ENCODE measurements at regions not wholly inside any gene's neighbourhood (a gene's known extent, or its start where the extent isn't known, plus 50 kb on each side); places are given as distances from the start of the nearest gene placed in this dataset.

- no peak for DNase-seq (ENCODE audit: low spot score)
These were observed 120.2 kb upstream of the PFN2 start for GRCh38 chr3:150090877-150091276.

GRCh38 chr3:150090006-150090405 lies 119.3 kb upstream of the PFN2 start:
- DNase-seq (ENCODE audit: low spot score) = no peak

DNA sequence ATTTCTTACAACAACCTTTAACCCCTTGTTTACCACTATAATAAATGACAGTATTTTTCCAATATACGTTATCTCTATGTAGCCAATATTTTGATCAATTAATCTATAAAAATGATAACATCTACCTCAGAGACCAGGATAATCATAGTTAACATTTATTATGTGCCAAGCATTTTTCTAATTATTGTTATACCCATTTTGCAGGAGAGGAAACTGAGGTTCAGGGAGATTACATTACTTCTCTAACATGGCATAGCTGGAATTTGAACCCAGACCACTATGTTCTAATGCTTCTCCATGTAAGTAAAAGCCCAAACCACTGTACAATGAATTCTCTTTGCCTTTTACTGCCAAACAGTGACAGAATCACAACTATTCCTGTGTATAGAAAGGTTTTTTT lies 113.4 kb upstream of the PFN2 start:
- DNase-seq (ENCODE audit: low spot score) = no peak

GRCh38 chr3:150083655-150084042 lies 113.0 kb upstream of the PFN2 start:
- DNase-seq (ENCODE audit: low spot score) = peak; percentile 46

GRCh38 chr3:150082898-150083654 lies 112.4 kb upstream of the PFN2 start:
- DNase-seq (ENCODE audit: low spot score) = no peak

DNA sequence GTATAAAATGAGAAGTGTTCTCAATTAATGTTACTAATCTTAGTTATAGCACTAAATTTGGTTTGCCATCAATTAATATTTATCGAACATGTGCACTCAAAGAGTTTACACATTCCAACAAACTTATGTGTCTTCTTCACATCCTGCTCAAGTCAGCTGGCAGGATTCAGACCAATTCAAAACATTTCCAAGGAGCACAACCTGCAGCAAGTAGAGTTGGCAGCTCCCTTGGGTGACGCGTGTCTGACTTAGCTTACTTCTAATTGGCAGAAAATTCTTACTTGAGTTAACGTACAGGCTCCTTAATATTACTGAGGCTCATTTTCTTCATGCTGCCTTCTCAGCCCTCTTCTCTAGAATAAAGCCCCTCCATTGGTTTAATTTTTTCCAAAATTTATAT lies 110.4 kb upstream of the PFN2 start:
- DNase-seq (ENCODE audit: low spot score) = no peak

- DNase-seq (ENCODE audit: low spot score) = no peak
These were observed 109.5 kb upstream of the PFN2 start for GRCh38 chr3:150080058-150080730.

GRCh38 chr3:150079029-150079739 lies 108.5 kb upstream of the PFN2 start:
- peak; percentile 92 for DNase-seq (ENCODE audit: low spot score)

DNA sequence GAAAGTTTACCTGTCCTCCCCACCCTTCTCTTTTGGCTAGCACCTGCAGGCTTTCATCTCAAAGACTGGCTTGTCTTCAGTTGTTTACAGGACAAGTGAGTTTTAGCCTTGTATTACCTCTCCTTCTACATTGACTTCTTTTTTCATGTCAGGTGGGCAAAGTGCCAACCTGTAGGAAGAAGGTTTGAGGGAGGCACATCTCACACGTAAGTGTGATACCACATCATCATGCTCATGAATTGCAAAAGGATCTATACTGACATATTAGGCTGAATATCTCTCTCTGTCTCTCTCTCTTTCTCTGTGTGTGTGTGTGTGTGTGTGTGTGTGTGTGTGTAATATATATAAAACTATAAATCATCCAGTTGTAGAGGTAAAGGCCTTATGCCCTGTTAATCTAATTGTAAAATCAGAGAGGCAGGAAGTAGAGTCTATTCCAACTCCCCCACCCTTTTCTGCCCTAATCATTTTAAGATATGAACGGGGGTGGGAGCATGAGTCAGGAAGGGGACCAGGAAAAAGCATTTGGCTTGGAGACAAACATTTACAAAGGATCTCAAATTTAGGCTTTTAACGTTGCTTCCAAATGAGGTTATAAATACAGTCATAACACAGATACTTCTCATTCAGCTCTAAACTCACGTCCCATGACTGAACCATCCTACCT lies 107.0 kb upstream of the PFN2 start:
- no peak for DNase-seq (ENCODE audit: low spot score)

GRCh38 chr3:150077107-150077506 lies 106.4 kb upstream of the PFN2 start:
- DNase-seq (ENCODE audit: low spot score) = no peak

- DNase-seq (ENCODE audit: low spot score) = no peak
These were observed 105.7 kb upstream of the PFN2 start for GRCh38 chr3:150076443-150076842.

DNA sequence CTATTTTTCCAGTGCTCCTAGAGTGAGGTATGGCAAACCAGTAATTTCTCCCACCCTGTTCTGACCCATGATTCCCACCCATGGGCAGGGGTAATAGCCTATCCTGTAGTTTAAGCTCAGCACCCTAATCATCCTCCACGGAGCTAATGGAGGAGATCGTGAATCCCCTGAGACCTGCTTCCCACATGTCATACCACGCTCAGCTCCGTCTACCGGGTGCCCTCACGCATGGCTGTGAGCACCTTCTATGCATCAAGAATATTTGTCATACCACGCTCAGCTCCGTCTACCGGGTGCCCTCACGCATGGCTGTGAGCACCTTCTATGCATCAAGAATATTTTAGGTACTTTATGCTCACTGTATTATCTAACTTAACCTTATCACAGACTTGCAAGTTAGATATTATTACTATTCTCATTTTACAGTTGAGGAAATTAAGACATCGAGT lies 104.7 kb upstream of the PFN2 start:
- no peak for DNase-seq (ENCODE audit: low spot score)

DNA sequence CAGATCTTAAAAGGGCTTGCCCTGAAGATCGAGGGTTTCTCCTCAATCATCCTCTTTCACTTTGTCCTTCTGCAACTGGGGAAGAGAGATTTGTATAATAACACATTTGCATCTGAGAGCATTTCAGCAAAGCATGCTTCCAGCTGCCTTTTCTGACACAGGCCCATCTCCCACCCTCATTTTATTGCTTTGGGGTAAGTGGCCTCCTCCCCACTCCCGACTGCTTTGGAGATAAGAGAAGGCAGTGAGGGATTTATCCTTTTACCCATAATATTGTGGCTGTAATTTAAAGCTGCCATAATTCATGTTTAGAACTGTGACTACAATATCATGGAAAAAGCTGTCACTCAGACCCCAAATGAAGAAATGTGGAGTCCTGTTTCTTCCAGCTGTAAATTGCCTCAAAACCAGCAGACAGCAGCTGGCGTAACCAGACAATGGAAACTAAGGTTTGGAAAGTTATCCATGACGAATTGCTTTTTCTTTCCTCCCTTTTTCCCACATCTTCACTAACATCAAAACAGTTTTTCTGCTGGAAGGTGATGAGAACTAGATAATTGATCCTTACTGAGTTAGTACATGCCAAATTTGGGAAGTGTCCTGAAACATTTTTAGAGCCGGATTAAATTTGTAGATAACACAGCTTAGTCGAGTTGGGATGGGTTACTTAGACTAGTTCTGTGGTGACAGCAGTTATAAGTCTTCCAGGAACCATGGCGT lies 104.2 kb upstream of the PFN2 start:
- DNase-seq (ENCODE audit: low spot score) = no peak

GRCh38 chr3:150074277-150074676 lies 103.6 kb upstream of the PFN2 start:
- DNase-seq (ENCODE audit: low spot score) = no peak

DNA sequence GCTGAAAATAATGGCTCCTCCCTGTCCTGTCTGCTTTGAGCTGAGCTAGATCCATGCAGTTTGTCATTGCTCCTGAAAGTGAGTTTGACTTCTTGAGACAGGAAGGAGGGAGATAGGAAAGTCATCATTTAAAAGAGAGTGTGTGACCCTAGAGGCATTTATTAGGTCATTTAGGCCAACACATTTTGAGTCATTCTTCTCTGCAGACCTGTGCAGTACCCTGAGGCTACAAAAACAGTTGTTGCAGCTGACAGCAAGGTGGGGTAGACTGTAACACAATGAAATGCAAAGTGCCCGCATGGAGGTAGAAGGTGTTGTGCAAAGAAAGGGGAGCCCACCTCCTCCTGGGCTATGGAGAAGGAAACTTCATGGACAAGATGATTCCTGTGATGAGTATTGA lies 102.8 kb upstream of the PFN2 start:
- DNase-seq (ENCODE audit: low spot score) = no peak

GRCh38 chr3:150073031-150073430 lies 102.3 kb upstream of the PFN2 start:
- no peak for DNase-seq (ENCODE audit: low spot score)

DNA sequence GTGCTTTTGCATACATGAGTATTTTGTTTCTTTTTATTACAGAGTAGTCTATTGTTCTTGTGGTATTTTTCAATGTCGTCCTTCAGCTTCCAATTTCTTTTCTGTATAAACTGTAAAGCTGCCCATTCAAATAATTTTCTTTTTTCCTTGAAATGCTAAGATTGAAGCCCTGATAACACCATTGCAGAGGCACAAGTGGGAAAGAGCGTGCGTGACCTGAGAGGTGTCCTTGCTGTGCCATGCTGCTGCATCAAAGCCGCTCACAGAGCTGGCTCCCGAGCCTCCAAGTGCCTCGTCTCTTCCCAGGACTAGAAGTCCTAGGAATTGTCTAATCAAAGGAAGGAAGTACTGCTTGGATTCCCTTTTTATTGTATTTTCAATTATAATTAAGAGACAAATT lies 101.9 kb upstream of the PFN2 start:
- DNase-seq (ENCODE audit: low spot score) = no peak

- no peak for DNase-seq (ENCODE audit: low spot score)
These were observed 99.6 kb upstream of the PFN2 start for GRCh38 chr3:150070271-150070670.

GRCh38 chr3:150069633-150070032 lies 98.9 kb upstream of the PFN2 start:
- no peak for DNase-seq (ENCODE audit: low spot score)

DNA sequence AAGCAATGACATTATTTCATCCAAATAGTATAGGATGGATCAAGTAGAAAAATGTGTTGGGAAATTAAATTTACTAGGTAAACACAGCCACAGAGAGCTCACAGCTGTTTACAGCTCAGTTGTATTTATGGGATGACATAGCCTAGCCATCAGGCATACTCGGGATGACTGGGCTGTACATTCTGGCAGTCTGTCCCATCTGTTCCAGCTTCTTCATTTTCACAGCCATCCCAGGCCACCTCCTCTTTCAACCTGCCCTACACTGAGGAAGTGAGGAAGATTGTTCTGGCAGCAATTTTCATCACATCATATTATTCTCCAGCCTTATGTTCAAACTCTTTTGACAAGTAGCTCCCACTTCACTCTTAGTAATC lies 98.4 kb upstream of the PFN2 start:
- no peak for DNase-seq (ENCODE audit: low spot score)

DNA sequence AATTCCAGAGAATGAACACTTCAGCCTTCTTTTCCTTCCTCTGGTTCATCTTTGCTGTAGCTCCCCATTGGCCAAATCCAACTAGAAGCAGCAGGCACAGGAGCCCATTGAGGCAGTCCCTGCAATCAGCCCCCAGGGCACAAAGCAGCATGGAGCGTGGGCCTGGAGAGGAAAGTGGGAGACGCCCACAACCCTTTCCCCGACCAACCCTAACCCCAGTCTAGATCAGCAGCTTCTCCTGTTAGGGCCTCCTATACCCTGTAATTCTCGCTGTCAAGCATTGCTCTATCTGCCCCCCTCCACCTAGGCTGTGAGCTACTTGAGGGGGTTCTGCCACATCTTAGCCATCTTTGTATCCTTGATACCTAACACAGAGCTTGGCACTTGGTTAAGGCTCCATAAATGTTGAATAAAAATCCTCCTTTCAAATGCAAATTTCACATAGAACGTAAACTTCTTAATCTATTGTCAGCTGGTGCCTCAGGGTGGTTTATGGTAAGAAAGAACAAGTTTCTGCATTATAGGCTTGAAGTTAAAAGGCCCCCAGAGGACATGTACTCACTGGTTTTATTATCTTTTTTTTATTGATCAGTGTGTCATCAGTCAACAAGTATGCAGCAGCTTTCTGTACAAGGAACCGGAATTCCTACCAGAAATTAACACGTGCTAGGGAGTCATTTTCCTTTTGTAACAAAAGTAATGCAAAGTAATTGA lies 97.9 kb upstream of the PFN2 start:
- no peak for DNase-seq (ENCODE audit: low spot score)

Measured in AG20443 (cell line).